ENCODE measurements at regions not wholly inside any gene's neighbourhood (a gene's known extent, or its start where the extent isn't known, plus 50 kb on each side); places are given as distances from the start of the nearest gene placed in this dataset.

DNA sequence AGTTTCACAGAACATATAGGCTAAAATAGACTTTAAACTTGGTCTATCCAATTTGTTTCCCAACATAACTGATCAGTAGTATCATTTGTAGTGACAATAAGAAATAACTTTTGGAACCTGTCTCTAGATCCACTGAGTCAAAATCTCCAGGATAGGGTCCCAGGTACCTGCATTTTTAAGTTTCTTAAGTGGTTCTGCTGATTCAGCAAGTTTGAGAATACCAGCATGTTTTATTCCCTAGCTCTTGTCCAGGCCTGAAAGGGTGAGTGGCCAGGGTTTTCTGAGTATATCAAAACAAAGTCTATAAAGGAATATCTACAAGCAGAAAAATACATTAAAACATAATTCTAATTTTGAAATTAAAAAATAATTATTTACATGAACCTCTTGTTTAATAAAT lies 573.1 kb upstream of the POU3F4 start:
- TF ChIP-seq CTCF (IDR thresholded peaks at IDR 0.05) (no peak), EP300 (IDR thresholded peaks at IDR 0.05) (no peak)

Data from ovary (tissue), 3 donors.